ENCODE measurements at regions not wholly inside any gene's neighbourhood (a gene's known extent, or its start where the extent isn't known, plus 50 kb on each side); places are given as distances from the start of the nearest gene placed in this dataset.

DNA sequence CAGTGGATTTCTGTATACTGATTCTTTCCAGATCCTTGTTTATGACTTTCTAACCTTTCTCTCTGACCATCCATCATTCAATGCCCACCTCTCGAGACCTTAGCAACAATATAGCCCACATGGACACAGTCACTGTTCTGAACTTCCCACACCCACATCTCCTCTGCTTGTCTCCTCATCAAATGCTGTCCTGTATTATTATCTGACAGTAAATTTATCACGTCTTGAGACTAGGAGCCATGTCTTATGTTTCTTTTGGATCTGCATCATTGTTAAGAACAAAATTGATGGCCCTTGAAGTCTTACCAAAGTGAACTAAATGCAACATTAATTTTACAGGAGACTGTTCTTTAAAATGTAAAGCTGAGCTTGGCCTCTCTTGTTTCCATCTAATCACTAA, 495.4 kb upstream of the KLF4 start:
- TF ChIP-seq, protein P1, sequence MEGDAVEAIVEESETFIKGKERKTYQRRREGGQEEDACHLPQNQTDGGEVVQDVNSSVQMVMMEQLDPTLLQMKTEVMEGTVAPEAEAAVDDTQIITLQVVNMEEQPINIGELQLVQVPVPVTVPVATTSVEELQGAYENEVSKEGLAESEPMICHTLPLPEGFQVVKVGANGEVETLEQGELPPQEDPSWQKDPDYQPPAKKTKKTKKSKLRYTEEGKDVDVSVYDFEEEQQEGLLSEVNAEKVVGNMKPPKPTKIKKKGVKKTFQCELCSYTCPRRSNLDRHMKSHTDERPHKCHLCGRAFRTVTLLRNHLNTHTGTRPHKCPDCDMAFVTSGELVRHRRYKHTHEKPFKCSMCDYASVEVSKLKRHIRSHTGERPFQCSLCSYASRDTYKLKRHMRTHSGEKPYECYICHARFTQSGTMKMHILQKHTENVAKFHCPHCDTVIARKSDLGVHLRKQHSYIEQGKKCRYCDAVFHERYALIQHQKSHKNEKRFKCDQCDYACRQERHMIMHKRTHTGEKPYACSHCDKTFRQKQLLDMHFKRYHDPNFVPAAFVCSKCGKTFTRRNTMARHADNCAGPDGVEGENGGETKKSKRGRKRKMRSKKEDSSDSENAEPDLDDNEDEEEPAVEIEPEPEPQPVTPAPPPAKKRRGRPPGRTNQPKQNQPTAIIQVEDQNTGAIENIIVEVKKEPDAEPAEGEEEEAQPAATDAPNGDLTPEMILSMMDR (CRISPR knock-in tag; IDR thresholded peaks at IDR 0.05): no peak
- TF ChIP-seq HOMEZ (CRISPR knock-in tag; IDR thresholded peaks at IDR 0.05; ENCODE audit: low read depth): no peak
- TF ChIP-seq NR2F6 (IDR thresholded peaks at IDR 0.05): no peak
- TF ChIP-seq NR2F6 (CRISPR knock-in tag; IDR thresholded peaks at IDR 0.05): no peak
- TF ChIP-seq CHCHD3 (CRISPR knock-in tag; IDR thresholded peaks at IDR 0.05): no peak
- no peak for TF ChIP-seq U2AF2 (IDR thresholded peaks at IDR 0.05; ENCODE audit: low read depth, low read length)

All from HepG2 (cell line).